GM06990 (cell line): ENCODE measurements at regions not wholly inside any gene's neighbourhood (a gene's known extent, or its start where the extent isn't known, plus 50 kb on each side); places are given as distances from the start of the nearest gene placed in this dataset.
"Not testable (repeated sequence)": the region's sequence is repeated elsewhere in the genome, so short reads cannot be mapped to it uniquely, and the experiment has no call there.

Source experiments
- DNase-seq: peaks from one replicate; pipeline ENCODE4 v3.0.0-alpha.2; 2011; ENCODE audit not compliant: insufficient read length; ENCODE audit errors: extremely low read depth
- H3K27me3 ChIP-seq: replicated peaks from 2 replicates; pipeline ENCODE4 v1.6.0; 2011; ENCODE audit warnings: low read length; ENCODE audit not compliant: control insufficient read depth, insufficient read depth
- H3K36me3 ChIP-seq: 2 replicates; pipeline ENCODE4 v1.5.1; 2011; ENCODE audit warnings: low read length; ENCODE audit not compliant: control insufficient read depth, insufficient read depth
- H3K4me3 ChIP-seq: replicated peaks from 2 replicates; pipeline ENCODE4 v1.5.1; 2011; ENCODE audit warnings: low read depth, mild to moderate bottlenecking, control low read depth, low read length
- TF ChIP-seq, protein P1 (sequence below): IDR thresholded peaks from 2 replicates; pipeline ENCODE4 v1.5.1; 2011; ENCODE audit warnings: low read length, control low read depth, mild to moderate bottlenecking, inconsistent platforms; ENCODE audit not compliant: insufficient read depth, poor library complexity, severe bottlenecking

DNA sequence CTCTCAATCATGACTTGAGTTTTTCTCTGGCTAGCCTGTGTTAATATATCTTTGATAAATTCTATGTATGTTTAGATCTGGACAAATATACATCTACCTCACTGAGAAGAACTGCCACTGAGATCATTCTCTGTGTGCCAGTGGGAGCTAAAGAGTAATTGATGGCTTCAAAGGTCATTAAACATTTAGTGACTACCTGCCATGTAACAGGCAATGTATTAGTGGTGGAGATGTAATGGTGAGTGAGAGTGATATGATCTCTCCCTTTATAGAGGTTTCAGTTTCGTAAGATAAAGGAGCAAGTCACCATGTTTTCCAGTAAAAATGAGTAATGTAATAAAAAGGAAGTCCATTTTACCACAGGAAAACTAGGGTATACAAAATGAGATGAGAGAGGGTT is 235.8 kb upstream of the CDH8 start:
- no peak overlapping the region for H3K4me3 ChIP-seq
- DNase-seq = no peak
- TF ChIP-seq, protein P1, sequence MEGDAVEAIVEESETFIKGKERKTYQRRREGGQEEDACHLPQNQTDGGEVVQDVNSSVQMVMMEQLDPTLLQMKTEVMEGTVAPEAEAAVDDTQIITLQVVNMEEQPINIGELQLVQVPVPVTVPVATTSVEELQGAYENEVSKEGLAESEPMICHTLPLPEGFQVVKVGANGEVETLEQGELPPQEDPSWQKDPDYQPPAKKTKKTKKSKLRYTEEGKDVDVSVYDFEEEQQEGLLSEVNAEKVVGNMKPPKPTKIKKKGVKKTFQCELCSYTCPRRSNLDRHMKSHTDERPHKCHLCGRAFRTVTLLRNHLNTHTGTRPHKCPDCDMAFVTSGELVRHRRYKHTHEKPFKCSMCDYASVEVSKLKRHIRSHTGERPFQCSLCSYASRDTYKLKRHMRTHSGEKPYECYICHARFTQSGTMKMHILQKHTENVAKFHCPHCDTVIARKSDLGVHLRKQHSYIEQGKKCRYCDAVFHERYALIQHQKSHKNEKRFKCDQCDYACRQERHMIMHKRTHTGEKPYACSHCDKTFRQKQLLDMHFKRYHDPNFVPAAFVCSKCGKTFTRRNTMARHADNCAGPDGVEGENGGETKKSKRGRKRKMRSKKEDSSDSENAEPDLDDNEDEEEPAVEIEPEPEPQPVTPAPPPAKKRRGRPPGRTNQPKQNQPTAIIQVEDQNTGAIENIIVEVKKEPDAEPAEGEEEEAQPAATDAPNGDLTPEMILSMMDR = no peak
- H3K36me3 ChIP-seq = no peaks in the 10 kb centered on the region
- no peaks in the 10 kb centered on the region for H3K27me3 ChIP-seq

DNA sequence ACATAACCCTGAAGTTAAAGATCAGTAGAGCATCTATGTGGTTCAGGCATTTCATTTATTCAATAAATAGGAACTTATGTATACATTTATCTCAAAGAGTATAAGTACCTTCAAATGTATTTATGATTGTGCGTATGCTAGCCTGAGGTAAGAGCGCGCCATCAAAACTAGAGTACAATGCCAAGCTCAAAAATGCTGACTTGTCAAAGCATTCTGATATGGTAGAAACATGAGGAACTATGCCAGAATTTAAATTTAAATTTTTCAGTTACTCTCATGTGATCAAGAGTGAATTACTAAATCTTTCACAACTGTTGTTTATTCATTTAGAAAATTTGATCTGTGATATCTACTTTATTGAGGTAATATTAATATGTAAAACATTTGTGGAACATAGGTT is 225.5 kb upstream of the CDH8 start:
- H3K4me3 ChIP-seq = no peak overlapping the region
- TF ChIP-seq, protein P1 = no peak
- H3K36me3 ChIP-seq = no peaks in the 10 kb centered on the region
- H3K27me3 ChIP-seq = no peaks in the 10 kb centered on the region
- DNase-seq = no peak

DNA sequence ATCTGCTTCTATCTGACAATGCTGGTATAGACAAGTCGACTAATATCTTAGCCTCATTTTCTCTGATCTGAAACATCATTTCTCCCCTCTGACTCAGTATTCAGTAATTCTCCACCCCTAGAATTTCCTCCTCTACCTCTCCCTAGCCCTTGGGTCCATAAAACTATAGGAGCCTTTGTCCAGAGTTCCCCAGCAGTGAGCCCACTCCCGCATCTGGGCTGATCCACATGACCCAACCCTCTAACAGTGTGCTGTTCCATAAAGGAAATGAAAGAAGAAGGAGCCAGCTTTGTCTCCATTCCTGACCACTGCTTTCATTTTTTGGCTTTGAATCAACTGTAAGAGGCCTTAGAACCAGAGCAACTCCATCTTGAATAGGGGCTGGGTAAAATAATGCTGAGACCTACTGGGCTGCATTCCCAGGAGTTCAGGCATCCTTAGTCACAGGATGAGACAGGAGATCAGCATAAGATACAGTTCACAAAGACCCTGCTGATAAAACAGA is 222.7 kb upstream of the CDH8 start:
- H3K27me3 ChIP-seq, H3K4me3 ChIP-seq, H3K36me3 ChIP-seq, DNase-seq: not testable (repeated sequence)

DNA sequence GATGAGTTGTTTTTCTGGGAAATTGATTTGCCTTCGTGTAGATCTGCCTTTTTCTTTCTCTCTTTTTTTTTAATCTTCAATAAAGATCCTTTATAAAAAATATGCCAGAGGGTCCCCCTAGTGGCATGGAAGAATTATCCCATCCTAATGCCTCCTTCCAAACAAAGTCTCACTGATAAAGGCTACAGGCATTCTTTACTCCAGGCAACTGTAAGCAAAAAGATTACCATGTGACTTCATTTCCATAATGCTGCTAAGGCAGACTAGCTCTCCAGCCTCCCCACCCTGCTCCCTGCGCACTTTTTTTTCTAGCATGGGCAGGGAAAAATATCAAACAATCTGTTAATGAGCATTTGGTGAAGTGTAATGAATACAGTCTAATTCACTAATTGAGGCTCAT is 220.2 kb upstream of the CDH8 start:
- H3K36me3 ChIP-seq = no peaks in the 10 kb centered on the region
- H3K4me3 ChIP-seq = no peak overlapping the region
- TF ChIP-seq, protein P1 = no peak
- no peaks in the 10 kb centered on the region for H3K27me3 ChIP-seq
- DNase-seq = no peak

DNA sequence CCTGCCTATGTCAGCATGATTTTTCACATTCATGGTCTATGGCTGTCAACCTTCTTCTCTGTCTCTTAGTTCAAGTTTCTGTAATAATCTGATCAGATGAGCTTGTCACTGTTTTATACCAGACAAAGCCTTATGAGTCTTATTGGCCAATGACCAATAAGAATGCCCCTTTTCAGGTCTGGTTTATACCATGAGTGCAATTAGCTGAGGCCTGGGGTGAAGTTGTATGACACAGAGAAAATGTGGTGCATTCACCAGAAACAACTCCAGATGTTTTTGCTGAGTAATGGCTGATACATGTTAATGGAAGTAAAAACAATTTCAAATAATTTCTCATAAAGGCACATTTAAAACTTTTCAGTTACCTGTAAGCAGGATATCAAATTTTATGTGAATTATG is 218.6 kb upstream of the CDH8 start:
- TF ChIP-seq, protein P1 = no peak
- no peak overlapping the region for H3K4me3 ChIP-seq
- DNase-seq = no peak
- H3K27me3 ChIP-seq = no peaks in the 10 kb centered on the region
- no peaks in the 10 kb centered on the region for H3K36me3 ChIP-seq

DNA sequence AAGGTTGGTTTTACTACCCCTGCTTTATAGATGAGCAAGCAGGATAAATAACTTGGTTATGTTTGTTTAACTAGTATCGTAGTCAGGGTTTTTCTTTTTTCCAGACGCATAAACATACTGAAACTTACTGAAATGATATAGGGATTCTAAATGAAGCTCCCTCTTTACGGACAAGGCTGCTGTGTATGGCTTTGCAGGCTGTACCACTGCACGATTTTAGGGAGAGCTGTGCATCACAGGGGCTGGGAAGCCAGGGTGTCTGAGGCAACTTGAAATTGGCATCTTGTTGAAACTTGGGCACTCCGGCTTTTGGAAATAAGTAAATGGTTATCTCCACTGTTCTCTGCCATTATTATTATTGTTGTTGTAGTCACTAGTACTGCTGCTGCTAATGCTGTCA is 218.1 kb upstream of the CDH8 start:
- Histone ChIP-seq H3K27me3 (no peaks in the 10 kb centered on the region), H3K36me3 (no peaks in the 10 kb centered on the region), H3K4me3 (no peak overlapping the region)
- no peak for DNase-seq
- TF ChIP-seq, protein P1 = no peak
